Erythroblast (primary cell): ENCODE measurements at regions not wholly inside any gene's neighbourhood (a gene's known extent, or its start where the extent isn't known, plus 50 kb on each side); places are given as distances from the start of the nearest gene placed in this dataset.

Source experiments
- GATA1 ChIP-seq: IDR thresholded peaks from 2 replicates; pipeline ENCODE4 v1.6.1; 2011; ENCODE audit warnings: low read depth, mild to moderate bottlenecking, control low read depth, low read length, moderate library complexity
- POLR2A ChIP-seq: IDR thresholded peaks from 2 replicates; pipeline ENCODE4 v1.6.1; 2011; ENCODE audit warnings: mild to moderate bottlenecking, low read length

DNA sequence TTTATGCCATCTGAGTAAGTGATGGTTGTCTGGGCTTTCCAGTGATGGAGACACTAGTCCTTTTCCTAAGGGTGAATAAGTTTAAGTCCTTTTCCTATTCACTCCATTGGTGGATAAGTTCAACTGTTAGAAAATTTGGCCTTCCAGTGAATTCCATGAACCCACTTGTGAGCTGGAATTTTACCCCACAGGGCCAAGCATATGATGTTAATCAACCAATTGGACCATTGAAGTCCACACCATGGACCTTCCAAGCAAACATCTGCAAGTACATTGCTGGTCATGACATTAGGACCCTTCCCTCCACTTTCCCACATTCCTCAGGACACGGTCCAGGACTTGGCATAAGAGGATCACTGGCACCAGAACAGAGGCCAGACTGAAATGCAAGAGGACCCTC is 381.4 kb downstream of the RPS24 start:
- TF ChIP-seq POLR2A (no peak), GATA1 (no peak)
